Astrocyte (in vitro differentiated cells and primary cell): ENCODE measurements at regions not wholly inside any gene's neighbourhood (a gene's known extent, or its start where the extent isn't known, plus 50 kb on each side); places are given as distances from the start of the nearest gene placed in this dataset.

Experiments used
- DNase-seq: peaks from one replicate; pipeline ENCODE4 v3.0.0-alpha.2; 2010; ENCODE audit warnings: low read depth
- FAIRE-seq: peaks from 2 replicates; lab custom pipeline; 2011; peaks lifted over from hg19 to GRCh38; lab: Jason Lieb, UNC
- H2AFZ ChIP-seq: 2 replicates; pipeline ENCODE4 v1.6.0; 2012; ENCODE audit warnings: low read depth, low read length, inconsistent platforms
- H3K27ac ChIP-seq: 2 replicates; pipeline ENCODE4 v1.5.1; 2011; ENCODE audit warnings: low read depth, low read length, inconsistent platforms
- H3K27me3 ChIP-seq: 2 replicates; pipeline ENCODE4 v1.6.0; 2011; ENCODE audit warnings: low read length, inconsistent platforms; ENCODE audit not compliant: insufficient read depth
- H3K36me3 ChIP-seq: 2 replicates; pipeline ENCODE4 v1.5.1; 2011; ENCODE audit warnings: low read length, inconsistent platforms; ENCODE audit not compliant: insufficient read depth
- H3K4me1 ChIP-seq: 2 replicates; pipeline ENCODE4 v1.5.1; 2011; ENCODE audit warnings: low read length, inconsistent platforms; ENCODE audit not compliant: insufficient read depth
- H3K4me2 ChIP-seq: 2 replicates; pipeline ENCODE4 v1.6.0; 2012; ENCODE audit warnings: low read length, inconsistent platforms
- H3K4me3 ChIP-seq: 2 replicates; pipeline ENCODE4 v1.5.1; 2011; ENCODE audit warnings: low read depth, mild to moderate bottlenecking, low read length, inconsistent platforms; ENCODE audit not compliant: insufficient read depth
- H3K79me2 ChIP-seq: 2 replicates; pipeline ENCODE4 v1.6.0; 2012; ENCODE audit warnings: mild to moderate bottlenecking, low read length, inconsistent platforms; ENCODE audit not compliant: insufficient read depth
- H3K9ac ChIP-seq: 2 replicates; pipeline ENCODE4 v1.6.0; 2012; ENCODE audit warnings: mild to moderate bottlenecking, low read length, inconsistent platforms
- H3K9me3 ChIP-seq: 2 replicates; pipeline ENCODE4 v1.5.1; 2012; ENCODE audit warnings: low read depth, mild to moderate bottlenecking, low read length, inconsistent platforms; ENCODE audit not compliant: insufficient read depth
- H4K20me1 ChIP-seq: 2 replicates; pipeline ENCODE4 v1.6.0; 2012; ENCODE audit warnings: low read length, inconsistent platforms; ENCODE audit not compliant: insufficient read depth
- H3K27ac Mint-ChIP-seq: one replicate; pipeline ENCODE4 v1.8.0; 2021; ENCODE audit warnings: mild to moderate bottlenecking, mixed read lengths; ENCODE audit not compliant: unreplicated experiment
- H3K27me3 Mint-ChIP-seq: one replicate; pipeline ENCODE4 v1.8.0; 2021; ENCODE audit warnings: low read depth, mixed read lengths; ENCODE audit not compliant: unreplicated experiment
- H3K36me3 Mint-ChIP-seq: one replicate; pipeline ENCODE4 v1.8.0; 2021; ENCODE audit warnings: low read depth, mixed read lengths; ENCODE audit not compliant: unreplicated experiment
- H3K4me1 Mint-ChIP-seq: one replicate; pipeline ENCODE4 v1.8.0; 2021; ENCODE audit warnings: low read depth, mixed read lengths; ENCODE audit not compliant: unreplicated experiment
- H3K4me3 Mint-ChIP-seq: one replicate; pipeline ENCODE4 v1.8.0; 2021; ENCODE audit warnings: mild to moderate bottlenecking, moderate library complexity, mixed read lengths; ENCODE audit not compliant: unreplicated experiment
- H3K9me3 Mint-ChIP-seq: one replicate; pipeline ENCODE4 v1.8.0; 2021; ENCODE audit warnings: mild to moderate bottlenecking, mixed read lengths; ENCODE audit not compliant: unreplicated experiment
- CTCF ChIP-seq: IDR thresholded peaks from 2 replicates; pipeline ENCODE4 v1.5.1; 2011; ENCODE audit warnings: low read depth, mild to moderate bottlenecking, inconsistent platforms, low read length, moderate library complexity; ENCODE audit not compliant: insufficient read depth
- EZH2 ChIP-seq: IDR thresholded peaks from 2 replicates; pipeline ENCODE4 v1.6.1; 2012; ENCODE audit warnings: mild to moderate bottlenecking, low read length, inconsistent platforms; ENCODE audit not compliant: insufficient read depth

- peaks cover 5% of the 10 kb centered on the region for H3K4me1 Mint-ChIP-seq
- no peak overlapping the region for H3K27ac Mint-ChIP-seq
- DNase-seq (no peak), FAIRE-seq (no peak)
- Histone ChIP-seq H3K4me3 (no peak overlapping the region), H3K36me3 (no peaks in the 10 kb centered on the region), H4K20me1 (no peaks in the 10 kb centered on the region), H3K4me2 (no peak overlapping the region), H3K9ac (no peak overlapping the region), H3K79me2 (no peaks in the 10 kb centered on the region), H3K27ac (no peak overlapping the region), H3K27me3 (no peaks in the 10 kb centered on the region), H2AFZ (no peak overlapping the region), H3K4me1 (no peaks in the 10 kb centered on the region), H3K9me3 (no peaks in the 10 kb centered on the region)
- H3K27me3 Mint-ChIP-seq = no peaks in the 10 kb centered on the region
- H3K9me3 Mint-ChIP-seq = no peaks in the 10 kb centered on the region
- TF ChIP-seq CTCF (no peak), EZH2 (no peak)
- H3K4me3 Mint-ChIP-seq = no peak overlapping the region
- H3K36me3 Mint-ChIP-seq = no peaks in the 10 kb centered on the region
Observed at GRCh38 chr14:21993070-21993469, 319.5 kb upstream of the OR4E1 start.

DNA sequence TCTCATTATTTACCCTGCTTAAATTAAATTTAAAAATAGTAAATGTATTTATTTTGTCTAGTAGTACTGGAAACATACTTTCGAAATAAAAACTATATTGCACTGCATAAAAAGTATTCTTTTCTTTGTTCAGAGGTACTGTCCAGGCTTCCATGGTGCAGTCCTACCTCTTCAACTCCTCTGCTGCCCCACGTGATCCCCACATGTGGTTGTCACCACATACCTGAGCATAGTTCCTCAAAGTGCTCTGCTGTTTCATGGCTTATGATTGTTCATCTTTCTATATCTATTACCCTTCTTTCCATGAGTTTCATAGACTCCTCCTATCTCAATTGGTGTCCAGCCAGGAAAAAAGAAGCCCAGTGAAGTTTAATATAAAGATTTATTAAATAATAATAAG is 317.5 kb upstream of the OR4E1 start:
- no peaks in the 10 kb centered on the region for H3K9me3 Mint-ChIP-seq
- no peak for DNase-seq
- Histone ChIP-seq H3K27ac (no peak overlapping the region), H3K4me1 (no peaks in the 10 kb centered on the region), H3K27me3 (no peaks in the 10 kb centered on the region), H3K4me3 (no peak overlapping the region), H3K9me3 (no peaks in the 10 kb centered on the region), H2AFZ (no peak overlapping the region), H4K20me1 (no peaks in the 10 kb centered on the region), H3K36me3 (no peaks in the 10 kb centered on the region), H3K4me2 (no peak overlapping the region), H3K79me2 (no peaks in the 10 kb centered on the region), H3K9ac (no peak overlapping the region)
- peaks cover 5% of the 10 kb centered on the region for H3K4me1 Mint-ChIP-seq
- no peak overlapping the region for H3K4me3 Mint-ChIP-seq
- no peaks in the 10 kb centered on the region for H3K36me3 Mint-ChIP-seq
- H3K27me3 Mint-ChIP-seq = no peaks in the 10 kb centered on the region
- FAIRE-seq = no peak
- H3K27ac Mint-ChIP-seq = no peak overlapping the region
- no peak for TF ChIP-seq EZH2
- no peak for TF ChIP-seq CTCF

DNA sequence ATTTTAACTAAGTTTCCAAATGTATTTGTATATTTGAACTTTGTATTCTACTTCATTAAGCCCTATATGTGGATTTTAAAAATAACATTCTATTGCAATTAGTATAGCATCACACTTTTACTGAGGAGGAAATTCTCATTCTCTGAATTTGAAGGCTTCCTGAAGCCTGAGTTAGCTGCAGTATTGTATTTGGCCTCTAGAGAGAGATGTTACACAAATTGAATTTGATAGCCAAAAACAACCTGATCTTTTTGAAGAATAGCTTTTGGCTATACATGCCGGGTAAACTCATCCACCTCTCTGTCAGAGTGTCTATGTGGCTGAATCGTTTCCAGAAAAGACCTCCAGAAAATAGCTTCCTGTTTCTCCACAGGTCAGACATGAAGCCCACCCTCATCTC is 316.5 kb upstream of the OR4E1 start:
- Histone ChIP-seq H2AFZ (no peak overlapping the region), H3K4me2 (no peak overlapping the region), H3K36me3 (no peaks in the 10 kb centered on the region), H3K9me3 (no peaks in the 10 kb centered on the region), H3K27ac (no peak overlapping the region), H3K9ac (no peak overlapping the region), H4K20me1 (no peaks in the 10 kb centered on the region), H3K27me3 (no peaks in the 10 kb centered on the region), H3K4me1 (no peaks in the 10 kb centered on the region), H3K4me3 (no peak overlapping the region), H3K79me2 (no peaks in the 10 kb centered on the region)
- Mint-ChIP-seq H3K4me3 (no peak overlapping the region), H3K27me3 (no peaks in the 10 kb centered on the region), H3K27ac (no peak overlapping the region), H3K9me3 (no peaks in the 10 kb centered on the region), H3K4me1 (peaks cover 8% of the 10 kb centered on the region), H3K36me3 (no peaks in the 10 kb centered on the region)
- DNase-seq = no peak
- no peak for FAIRE-seq
- TF ChIP-seq EZH2 = no peak
- TF ChIP-seq CTCF = peak; percentile 31
